ENCODE measurements at regions not wholly inside any gene's neighbourhood (a gene's known extent, or its start where the extent isn't known, plus 50 kb on each side); places are given as distances from the start of the nearest gene placed in this dataset.

GRCh38 chr4:63541828-63542227 lies 867.4 kb downstream of the TECRL start:
- Histone ChIP-seq H3K9me3 (ENCODE audit: control insufficient read depth in 2 of 3, insufficient read depth in 1 of 3, low read length in 3 of 3) (peaks cover 0 to 3% (median 0%) of the 10 kb centered on the region in 3 donors), H3K9ac (ENCODE audit: low read length in 3 of 3) (no peak overlapping the region), H3K4me1 (ENCODE audit: control insufficient read depth in 2 of 3, insufficient read depth in 2 of 3, low read depth in 1 of 3, low read length in 3 of 3) (no peaks in the 10 kb centered on the region), H3K4me3 (ENCODE audit: low read length in 3 of 3) (no peak overlapping the region), H3K36me3 (ENCODE audit: control insufficient read depth in 2 of 3, insufficient read depth in 3 of 3, low read length in 3 of 3) (no peaks in the 10 kb centered on the region), H3K27ac (ENCODE audit: low read depth in 2 of 2, low read length in 2 of 2) (no peak overlapping the region), H3K27me3 (ENCODE audit: control insufficient read depth, insufficient read depth, low read length) (no peaks in the 10 kb centered on the region)
- intact Hi-C loops (cut with DNase I), result no loop called here
- DNase-seq (no peak), FAIRE-seq (no peak)
- TF ChIP-seq CTCF (IDR thresholded peaks at IDR 0.05; ENCODE audit: borderline replicate concordance, extremely low read depth, insufficient read depth), result no peak

GRCh38 chr4:63529581-63530337 lies 879.5 kb downstream of the TECRL start:
- Histone ChIP-seq H3K4me3 (ENCODE audit: low read length in 3 of 3) (no peak overlapping the region), H3K4me1 (ENCODE audit: control insufficient read depth in 2 of 3, insufficient read depth in 2 of 3, low read depth in 1 of 3, low read length in 3 of 3) (no peaks in the 10 kb centered on the region), H3K9me3 (ENCODE audit: control insufficient read depth in 2 of 3, insufficient read depth in 1 of 3, low read length in 3 of 3) (no peaks in the 10 kb centered on the region), H3K36me3 (ENCODE audit: control insufficient read depth in 2 of 3, insufficient read depth in 3 of 3, low read length in 3 of 3) (no peaks in the 10 kb centered on the region), H3K9ac (ENCODE audit: low read length in 3 of 3) (no peak overlapping the region), H3K27me3 (ENCODE audit: control insufficient read depth, insufficient read depth, low read length) (no peaks in the 10 kb centered on the region), H3K27ac (ENCODE audit: low read depth in 2 of 2, low read length in 2 of 2) (no peak overlapping the region)
- TF ChIP-seq CTCF (IDR thresholded peaks at IDR 0.05; ENCODE audit: borderline replicate concordance, extremely low read depth, insufficient read depth), result no peak
- no peak for FAIRE-seq
- DNase-seq, result no peak
- intact Hi-C loops (cut with DNase I), result no loop called here

GRCh38 chr4:63528256-63528991 lies 880.8 kb downstream of the TECRL start:
- Histone ChIP-seq H3K36me3 (ENCODE audit: control insufficient read depth in 2 of 3, insufficient read depth in 3 of 3, low read length in 3 of 3) (no peaks in the 10 kb centered on the region), H3K27ac (ENCODE audit: low read depth in 2 of 2, low read length in 2 of 2) (no peak overlapping the region), H3K9ac (ENCODE audit: low read length in 3 of 3) (no peak overlapping the region), H3K9me3 (ENCODE audit: control insufficient read depth in 2 of 3, insufficient read depth in 1 of 3, low read length in 3 of 3) (no peaks in the 10 kb centered on the region), H3K4me1 (ENCODE audit: control insufficient read depth in 2 of 3, insufficient read depth in 2 of 3, low read depth in 1 of 3, low read length in 3 of 3) (no peaks in the 10 kb centered on the region), H3K4me3 (ENCODE audit: low read length in 3 of 3) (no peak overlapping the region), H3K27me3 (ENCODE audit: control insufficient read depth, insufficient read depth, low read length) (no peaks in the 10 kb centered on the region)
- intact Hi-C loops (cut with DNase I), result no loop called here
- DNase-seq (peak in 2 of 5 donors; percentile 14), FAIRE-seq (no peak)
- no peak for TF ChIP-seq CTCF (IDR thresholded peaks at IDR 0.05; ENCODE audit: borderline replicate concordance, extremely low read depth, insufficient read depth)
